Erythroblast (primary cell): ENCODE measurements at regions not wholly inside any gene's neighbourhood (a gene's known extent, or its start where the extent isn't known, plus 50 kb on each side); places are given as distances from the start of the nearest gene placed in this dataset.

Experiments used
- DNase-seq, 2 experiments: peaks; one replicate each; lab custom pipeline; 2025; lab: John Stamatoyannopoulos, UW
- GATA1 ChIP-seq: IDR thresholded peaks from 2 replicates; pipeline ENCODE4 v1.6.1; 2011; ENCODE audit warnings: low read depth, mild to moderate bottlenecking, control low read depth, low read length, moderate library complexity
- POLR2A ChIP-seq: IDR thresholded peaks from 2 replicates; pipeline ENCODE4 v1.6.1; 2011; ENCODE audit warnings: mild to moderate bottlenecking, low read length

GRCh38 chr10:120993089-120993488, 141.9 kb downstream of the WDR11 start:
- TF ChIP-seq GATA1 (no peak), POLR2A (no peak)
- no peak for DNase-seq

DNA sequence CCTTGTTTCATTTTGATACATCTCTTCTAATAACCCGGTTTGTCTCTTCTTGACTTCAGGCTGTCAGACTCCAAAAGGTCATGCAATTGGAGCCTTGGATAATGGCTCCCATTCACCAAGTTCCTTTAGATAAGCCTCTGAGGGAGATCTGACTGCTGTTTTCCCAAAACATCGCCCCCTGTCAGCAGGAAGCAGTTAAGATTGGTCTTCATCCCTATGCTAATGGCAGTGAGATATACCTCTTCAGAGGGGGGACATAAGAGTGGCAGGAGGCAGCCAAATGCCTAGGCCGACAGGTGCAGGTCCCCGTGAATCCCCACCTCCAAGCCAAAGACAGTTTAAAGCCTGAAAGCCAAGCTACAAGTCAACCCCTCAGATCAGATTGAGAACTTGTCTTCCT, 144.6 kb downstream of the WDR11 start:
- TF ChIP-seq POLR2A: no peak
- no peak for TF ChIP-seq GATA1
- no peak for DNase-seq

DNA sequence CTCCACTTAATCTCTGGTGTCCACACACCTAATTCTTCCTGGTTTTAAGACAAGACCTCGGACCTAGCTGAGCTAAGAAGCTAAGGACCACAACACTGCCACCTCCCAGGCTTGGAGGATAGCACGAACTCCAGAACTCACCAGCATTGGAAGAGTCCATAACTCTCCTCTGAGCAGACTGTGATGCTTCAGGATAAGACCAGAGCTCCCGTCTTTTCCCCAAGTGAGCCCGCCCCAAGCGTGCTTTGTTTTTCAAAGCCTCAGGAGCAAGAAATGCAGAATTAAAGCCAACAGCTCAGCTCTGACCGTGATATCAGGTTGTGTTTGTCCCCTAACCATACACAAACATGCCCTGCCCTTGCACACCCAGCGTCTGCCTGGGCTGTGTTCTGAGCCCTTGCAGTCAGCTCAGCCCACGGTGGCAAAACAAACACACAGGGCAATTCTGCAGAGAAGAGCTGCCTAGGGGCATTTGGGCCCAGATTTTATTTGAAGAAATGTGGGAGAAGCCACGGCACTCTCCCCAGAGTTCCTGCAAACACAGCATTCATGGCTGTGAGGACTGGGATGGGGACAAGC, 145.4 kb downstream of the WDR11 start:
- TF ChIP-seq GATA1: no peak
- TF ChIP-seq POLR2A: no peak
- no peak for DNase-seq

DNA sequence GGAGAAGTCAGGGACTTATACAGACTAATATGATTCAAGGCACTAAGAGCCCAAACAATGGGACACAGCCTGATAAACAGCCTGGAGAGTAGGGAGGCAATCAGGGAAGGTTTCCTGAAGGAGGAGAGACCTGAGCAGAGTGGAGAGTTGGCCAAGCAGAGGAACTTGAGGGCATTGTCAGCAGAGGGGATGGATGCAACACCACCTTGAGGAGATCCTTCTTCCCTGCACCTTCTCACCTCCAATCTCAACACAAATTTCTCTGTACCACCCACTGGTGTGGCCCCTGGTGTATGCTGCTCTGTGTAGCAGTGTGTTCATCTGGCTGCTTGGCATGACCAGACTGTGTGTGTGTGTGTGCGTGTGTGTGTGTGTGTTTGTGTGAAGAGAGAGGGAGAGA, 146.2 kb downstream of the WDR11 start:
- DNase-seq: no peak
- TF ChIP-seq GATA1: no peak
- no peak for TF ChIP-seq POLR2A

GRCh38 chr10:120997756-120998155, 146.6 kb downstream of the WDR11 start:
- DNase-seq: no peak
- TF ChIP-seq POLR2A (no peak), GATA1 (no peak)

DNA sequence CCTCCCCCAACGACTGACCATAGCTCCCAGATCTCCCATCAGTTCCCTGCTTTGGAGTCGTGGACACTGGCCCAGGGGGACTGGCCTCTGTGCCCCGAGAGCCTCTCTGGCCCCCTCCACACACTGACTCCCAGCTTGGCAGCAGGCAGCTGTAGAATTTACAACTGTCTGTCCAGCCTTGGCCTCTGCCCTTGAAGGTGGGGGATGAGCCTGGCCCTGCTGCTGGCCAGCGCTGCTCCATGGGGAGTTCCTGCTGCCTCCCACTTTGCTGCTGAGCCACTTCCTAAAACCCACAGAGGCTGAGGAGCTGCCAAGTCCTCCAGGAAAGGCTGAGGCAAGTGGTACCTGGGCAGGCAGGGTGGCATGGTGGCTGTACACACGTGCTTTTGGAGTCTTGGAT, 147.1 kb downstream of the WDR11 start:
- TF ChIP-seq GATA1: no peak
- no peak for TF ChIP-seq POLR2A
- no peak for DNase-seq

DNA sequence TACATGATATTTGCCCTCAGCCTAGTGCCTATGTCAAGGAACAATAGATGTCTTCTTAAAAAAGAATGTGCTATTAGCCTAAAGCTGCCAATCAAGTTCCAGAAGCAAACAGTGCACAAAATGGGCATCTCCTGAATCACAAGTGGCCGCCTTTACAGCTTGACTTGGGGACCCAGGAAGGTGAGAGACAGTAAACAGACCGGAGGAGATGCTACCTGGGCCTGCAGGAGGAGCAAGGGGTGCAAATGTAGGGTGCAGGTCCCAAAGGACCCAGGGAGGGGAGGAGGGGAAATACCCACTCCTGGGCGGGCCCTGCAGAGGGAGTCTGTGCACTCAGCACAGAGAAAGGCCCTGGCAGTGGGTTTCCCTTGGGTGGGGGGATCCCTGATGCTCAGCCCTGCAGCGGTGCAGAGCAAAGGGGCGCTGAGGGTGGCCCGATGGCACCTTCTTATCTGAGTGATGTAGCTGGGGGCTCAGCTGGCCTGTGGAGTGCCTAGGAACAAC, 147.7 kb downstream of the WDR11 start:
- TF ChIP-seq POLR2A (no peak), GATA1 (no peak)
- no peak for DNase-seq

DNA sequence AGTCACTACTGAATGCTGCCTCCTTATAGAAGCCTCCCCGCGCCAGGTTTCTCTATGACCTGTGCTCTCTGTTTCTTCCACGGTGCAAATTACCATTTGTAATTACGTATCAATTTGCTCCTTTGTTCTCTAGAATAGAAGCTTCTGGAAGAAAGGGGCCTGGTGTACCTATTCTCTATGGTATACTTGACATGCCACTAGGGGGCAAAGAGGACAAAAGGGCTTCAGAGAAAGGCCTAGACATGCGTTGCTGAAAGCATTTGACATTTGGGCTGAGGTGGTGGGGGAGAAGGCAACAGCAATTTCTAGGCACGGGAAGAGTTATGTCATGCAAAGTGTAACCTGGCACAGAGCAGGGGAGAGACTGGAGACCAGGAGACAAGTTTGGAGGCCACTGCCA, 148.7 kb downstream of the WDR11 start:
- TF ChIP-seq GATA1: no peak
- no peak for TF ChIP-seq POLR2A
- no peak for DNase-seq

GRCh38 chr10:121002586-121003205, 151.5 kb downstream of the WDR11 start:
- TF ChIP-seq GATA1 (no peak), POLR2A (no peak)
- DNase-seq: no peak

GRCh38 chr10:121005948-121006587, 154.9 kb downstream of the WDR11 start:
- no peak for TF ChIP-seq GATA1
- no peak for TF ChIP-seq POLR2A
- DNase-seq: no peak

DNA sequence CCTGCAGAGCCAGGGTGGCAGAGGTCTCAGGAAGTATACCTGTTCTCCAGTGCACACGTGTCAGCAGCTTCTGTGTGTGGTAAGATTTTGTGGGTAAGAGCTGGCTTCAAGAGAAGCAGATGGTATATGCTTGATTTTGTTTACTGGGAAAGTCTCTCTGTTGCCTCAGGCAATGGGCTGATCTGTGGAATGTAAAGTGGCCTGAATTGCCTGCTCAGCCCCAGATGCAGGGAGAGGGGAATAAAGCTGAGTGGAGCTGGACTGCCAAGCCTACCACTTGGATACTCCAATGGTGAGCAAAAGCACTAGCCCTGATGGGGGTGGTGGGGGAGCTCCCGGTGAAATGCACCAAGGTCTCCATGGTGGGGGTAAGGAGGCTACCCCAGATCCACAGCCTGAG, 156.1 kb downstream of the WDR11 start:
- no peak for TF ChIP-seq GATA1
- TF ChIP-seq POLR2A: no peak
- DNase-seq: no peak

GRCh38 chr10:121015916-121016315, 164.8 kb downstream of the WDR11 start:
- no peak for TF ChIP-seq GATA1
- no peak for TF ChIP-seq POLR2A
- DNase-seq: no peak

DNA sequence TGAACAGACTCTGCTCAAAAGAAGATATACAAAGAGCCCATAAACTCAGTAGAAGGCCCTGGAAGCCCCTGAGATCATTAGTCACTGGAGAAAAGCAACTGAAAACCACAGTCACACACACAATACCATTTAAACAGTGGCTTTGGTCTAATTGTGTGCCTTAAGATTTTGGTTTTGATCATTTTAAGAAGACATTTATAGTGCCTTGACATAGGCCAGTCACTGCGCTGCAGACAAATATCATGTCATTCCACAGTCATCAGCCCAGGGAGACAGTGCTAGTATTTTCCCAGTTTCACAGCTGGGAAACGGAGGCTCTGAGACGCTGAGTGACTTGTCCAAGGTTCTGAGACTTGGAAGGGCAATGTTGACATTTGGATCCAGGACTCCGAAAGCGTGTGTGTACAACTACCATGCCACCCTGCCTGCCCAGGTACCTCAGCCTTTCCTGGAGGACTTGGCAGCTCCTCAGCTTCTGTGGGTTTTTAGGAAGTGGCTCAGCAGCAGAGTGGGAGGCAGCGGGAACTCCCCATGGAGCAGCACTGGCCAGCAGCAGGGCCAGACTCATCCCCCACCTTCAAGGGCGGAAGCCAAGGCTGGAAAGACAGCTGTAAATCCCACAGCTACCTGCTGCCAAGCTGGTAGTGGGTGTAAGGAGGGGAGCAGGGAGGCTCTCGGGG, 173.9 kb downstream of the WDR11 start:
- TF ChIP-seq GATA1 (no peak), POLR2A (no peak)
- no peak for DNase-seq

DNA sequence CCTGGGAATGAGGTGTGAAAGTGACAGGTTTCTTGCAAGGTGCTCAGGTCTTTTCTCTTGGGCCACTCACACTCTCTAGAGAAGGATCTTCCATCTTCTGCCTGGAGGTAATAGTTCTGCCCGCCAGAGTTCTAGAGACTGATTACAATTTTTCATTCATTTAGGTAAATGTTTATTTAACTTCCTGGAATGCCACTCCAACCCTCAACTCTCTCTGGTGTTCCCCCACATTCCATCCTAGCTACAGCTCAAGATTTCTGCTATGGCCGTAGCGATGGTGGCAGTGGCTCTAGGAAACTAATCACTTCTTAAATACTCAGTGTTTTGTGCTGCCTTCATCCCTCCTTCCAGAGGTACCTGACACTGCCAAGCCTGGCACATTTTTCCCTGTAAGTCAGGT, 174.6 kb downstream of the WDR11 start:
- DNase-seq: no peak
- TF ChIP-seq POLR2A (no peak), GATA1 (no peak)
